ENCODE measurements at regions not wholly inside any gene's neighbourhood (a gene's known extent, or its start where the extent isn't known, plus 50 kb on each side); places are given as distances from the start of the nearest gene placed in this dataset.

DNA sequence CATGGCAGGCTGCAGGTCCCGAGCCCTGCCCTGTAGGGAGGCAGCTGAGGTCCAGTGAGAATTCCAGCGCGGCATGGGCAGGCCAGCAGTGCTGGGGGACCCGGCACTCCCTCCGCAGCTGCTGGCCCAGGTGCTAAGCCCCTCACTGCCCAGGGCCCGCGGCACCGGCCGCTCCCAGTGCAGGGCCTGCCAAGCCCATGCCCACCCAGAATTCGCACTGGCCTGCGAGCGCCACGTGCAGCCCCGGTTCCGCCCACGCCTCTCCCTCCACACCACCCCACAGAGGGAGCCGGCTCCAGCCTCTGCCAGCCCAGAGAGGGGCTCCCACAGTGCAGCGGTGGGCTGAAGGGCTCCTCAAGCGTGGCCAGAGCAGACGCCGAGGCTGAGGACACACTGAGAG, 158.5 kb upstream of the ACVR2A start:
- Mint-ChIP-seq H3K4me1 (ENCODE audit: low read depth) (no peaks in the 10 kb centered on the region), H3K36me3 (ENCODE audit: insufficient read depth) (no peaks in the 10 kb centered on the region), H3K27me3 (ENCODE audit: low read depth) (no peaks in the 10 kb centered on the region), H3K4me3 (no peak overlapping the region), H3K9me3 (no peaks in the 10 kb centered on the region)
- ATAC-seq (peak in 1 of 2 donors; percentile 30), DNase-seq (no peak)

DNA sequence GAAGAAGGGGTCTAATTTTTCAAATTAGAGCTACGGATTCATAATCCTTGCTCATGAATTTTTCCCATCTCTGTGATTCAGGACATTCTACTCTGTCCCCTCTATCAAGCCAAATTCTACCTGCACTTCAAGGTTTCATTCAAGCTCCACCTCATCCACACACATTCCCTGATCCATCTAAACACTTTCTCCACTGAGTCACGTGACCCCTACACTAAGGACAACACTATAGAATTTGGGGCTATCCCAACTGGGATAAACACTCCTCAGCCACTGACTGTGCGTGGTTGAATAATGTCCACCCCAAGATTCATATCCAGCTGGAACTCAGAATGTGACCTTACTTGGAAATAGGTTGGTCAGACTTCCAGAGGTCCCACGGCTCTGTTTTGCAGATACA, 159.9 kb upstream of the ACVR2A start:
- no peaks in the 10 kb centered on the region for H3K9me3 Mint-ChIP-seq
- no peak overlapping the region for H3K4me3 Mint-ChIP-seq
- ATAC-seq, result no peak
- no peaks in the 10 kb centered on the region for H3K36me3 Mint-ChIP-seq (ENCODE audit: insufficient read depth)
- no peaks in the 10 kb centered on the region for H3K27me3 Mint-ChIP-seq (ENCODE audit: low read depth)
- DNase-seq, result no peak
- no peaks in the 10 kb centered on the region for H3K4me1 Mint-ChIP-seq (ENCODE audit: low read depth)

DNA sequence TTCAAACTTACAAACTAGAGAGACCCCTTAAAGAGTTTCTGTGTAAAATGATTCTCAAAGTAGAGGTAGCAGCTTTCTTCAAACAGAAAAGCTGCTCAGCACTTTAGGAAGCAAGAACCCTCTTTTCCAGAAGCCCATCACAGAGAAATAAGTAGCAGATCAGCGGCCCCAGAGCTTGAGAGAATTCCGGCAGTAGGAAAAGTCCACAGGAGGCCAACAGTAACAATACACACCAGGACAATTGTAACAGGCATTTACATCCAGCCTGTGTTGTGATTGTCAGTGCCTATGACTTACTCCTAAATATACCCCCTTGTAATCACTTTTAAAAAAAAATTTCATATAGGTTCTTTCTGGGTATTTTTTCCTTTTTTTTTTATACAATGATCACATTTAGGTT, 161.4 kb upstream of the ACVR2A start:
- H3K9me3 Mint-ChIP-seq, result no peaks in the 10 kb centered on the region
- no peaks in the 10 kb centered on the region for H3K36me3 Mint-ChIP-seq (ENCODE audit: insufficient read depth)
- no peaks in the 10 kb centered on the region for H3K27me3 Mint-ChIP-seq (ENCODE audit: low read depth)
- ATAC-seq (no peak), DNase-seq (no peak)
- H3K4me3 Mint-ChIP-seq, result no peak overlapping the region
- no peaks in the 10 kb centered on the region for H3K4me1 Mint-ChIP-seq (ENCODE audit: low read depth)

DNA sequence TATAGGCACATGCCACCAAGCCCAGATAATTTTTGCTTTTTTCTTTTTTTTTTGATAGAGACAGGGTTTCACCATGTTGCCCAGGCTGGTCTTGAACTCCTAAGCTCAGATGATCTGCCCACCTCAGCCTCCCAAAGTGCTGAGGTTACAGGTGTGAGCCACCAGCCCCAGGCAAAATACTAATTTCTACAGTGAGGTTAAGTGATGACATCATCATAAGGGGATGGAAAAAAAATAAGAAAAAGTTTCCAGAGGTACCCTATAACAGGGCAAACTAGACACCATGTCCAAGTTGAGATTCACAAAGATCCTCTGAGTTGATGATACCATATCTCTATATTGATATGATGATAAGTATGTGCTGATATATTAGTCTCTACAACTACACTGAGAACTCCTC, 163.7 kb upstream of the ACVR2A start:
- ATAC-seq (no peak), DNase-seq (no peak)
- no peaks in the 10 kb centered on the region for H3K27me3 Mint-ChIP-seq (ENCODE audit: low read depth)
- H3K36me3 Mint-ChIP-seq (ENCODE audit: insufficient read depth), result no peaks in the 10 kb centered on the region
- no peak overlapping the region for H3K4me3 Mint-ChIP-seq
- H3K4me1 Mint-ChIP-seq (ENCODE audit: low read depth), result no peaks in the 10 kb centered on the region
- H3K9me3 Mint-ChIP-seq, result no peaks in the 10 kb centered on the region

DNA sequence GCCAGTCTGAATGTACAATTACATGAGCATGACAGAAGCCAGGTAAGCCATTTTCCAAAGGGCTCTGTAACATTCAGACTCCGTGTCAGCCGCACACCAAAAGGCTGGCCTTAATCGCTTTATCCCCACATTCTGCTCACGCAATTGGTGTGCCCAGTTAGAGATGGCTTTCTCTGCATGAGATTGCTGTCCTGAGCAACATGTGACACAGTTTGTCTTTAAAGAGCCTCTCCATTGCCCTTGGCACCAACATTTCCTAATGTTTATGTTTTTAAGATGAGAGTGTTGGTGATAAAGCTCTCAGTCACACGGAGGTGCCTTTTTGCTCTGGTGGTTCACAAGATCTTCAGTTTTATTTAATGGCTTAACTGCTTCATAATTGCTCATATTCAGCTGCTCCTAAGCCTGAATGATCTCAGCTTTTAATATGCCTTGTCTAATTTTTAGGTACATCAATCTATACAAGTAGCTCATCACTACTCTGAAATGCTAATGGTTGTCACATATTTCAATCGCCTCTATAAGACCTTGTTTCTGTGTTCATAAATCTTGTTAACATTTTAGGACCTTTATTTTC, 164.8 kb upstream of the ACVR2A start:
- no peak overlapping the region for H3K4me3 Mint-ChIP-seq
- no peak for ATAC-seq

GRCh38 chr2:147679191-147679954, 165.5 kb upstream of the ACVR2A start:
- DNase-seq (no peak), ATAC-seq (no peak)
- Mint-ChIP-seq H3K4me3 (no peak overlapping the region), H3K27me3 (ENCODE audit: low read depth) (no peaks in the 10 kb centered on the region), H3K36me3 (ENCODE audit: insufficient read depth) (no peaks in the 10 kb centered on the region), H3K4me1 (ENCODE audit: low read depth) (no peaks in the 10 kb centered on the region), H3K9me3 (no peaks in the 10 kb centered on the region)

More for the DNA sequence above, 164.8 kb upstream of the ACVR2A start:
- no peaks in the 10 kb centered on the region for H3K27me3 Mint-ChIP-seq (ENCODE audit: low read depth)
- H3K4me1 Mint-ChIP-seq (ENCODE audit: low read depth), result no peaks in the 10 kb centered on the region
- no peaks in the 10 kb centered on the region for H3K9me3 Mint-ChIP-seq
- no peak for DNase-seq
- no peaks in the 10 kb centered on the region for H3K36me3 Mint-ChIP-seq (ENCODE audit: insufficient read depth)

- Mint-ChIP-seq H3K4me1 (ENCODE audit: low read depth) (peaks cover 25% of the 10 kb centered on the region), H3K36me3 (ENCODE audit: insufficient read depth) (no peaks in the 10 kb centered on the region), H3K4me3 (no peak overlapping the region), H3K9me3 (no peaks in the 10 kb centered on the region), H3K27me3 (ENCODE audit: low read depth) (no peaks in the 10 kb centered on the region)
- ATAC-seq (no peak), DNase-seq (no peak)
Measured at GRCh38 chr2:147665105-147665504, 179.7 kb upstream of the ACVR2A start.

- ATAC-seq, result peak in 1 of 2 donors; percentile 30
- H3K4me1 Mint-ChIP-seq (ENCODE audit: low read depth), result peaks cover 27% of the 10 kb centered on the region
- no peaks in the 10 kb centered on the region for H3K9me3 Mint-ChIP-seq
- no peaks in the 10 kb centered on the region for H3K27me3 Mint-ChIP-seq (ENCODE audit: low read depth)
- DNase-seq, result no peak
- peak overlapping the region; percentile 64 for H3K4me3 Mint-ChIP-seq
- H3K36me3 Mint-ChIP-seq (ENCODE audit: insufficient read depth), result no peaks in the 10 kb centered on the region
Measured at GRCh38 chr2:147663962-147664361, 180.9 kb upstream of the ACVR2A start.

DNA sequence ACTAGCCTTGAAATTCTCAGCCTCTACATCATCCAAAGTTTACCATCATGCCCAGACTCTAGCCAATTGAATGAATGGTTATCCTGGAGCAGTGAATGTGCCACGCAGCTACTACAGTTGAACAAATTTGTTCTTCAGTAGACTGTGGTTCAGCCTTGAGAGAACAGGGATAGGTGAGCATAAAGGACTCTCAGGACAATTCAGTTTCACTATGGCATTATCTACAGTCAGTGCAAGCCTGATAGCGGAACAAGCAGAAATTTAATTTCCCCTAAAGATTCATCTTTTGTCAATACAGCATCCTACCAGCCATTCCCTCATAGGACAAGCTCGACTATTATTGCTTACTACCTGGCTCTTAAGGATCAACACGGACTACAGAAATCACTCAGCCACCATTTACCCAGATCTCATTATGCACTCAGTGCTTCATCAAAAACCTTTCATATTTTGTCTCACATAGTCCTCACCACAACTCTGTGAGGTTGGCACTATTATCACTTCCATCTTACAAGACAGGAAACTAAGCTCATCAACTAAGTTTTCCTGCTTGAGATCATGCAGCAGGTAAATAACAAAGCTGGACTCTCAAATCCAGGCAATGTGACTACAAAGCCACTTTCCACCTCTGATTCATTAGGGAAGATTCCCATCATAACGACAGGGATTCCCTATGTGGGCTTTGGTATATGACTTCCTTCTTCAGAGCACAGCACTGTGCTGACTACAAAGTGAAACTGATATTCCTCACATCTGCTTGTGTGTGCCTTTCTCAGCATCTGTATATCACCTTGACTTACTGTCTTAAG, 181.5 kb upstream of the ACVR2A start:
- H3K4me3 Mint-ChIP-seq, result peak overlapping the region; percentile 64
- peaks cover 27% of the 10 kb centered on the region for H3K4me1 Mint-ChIP-seq (ENCODE audit: low read depth)
- no peak for DNase-seq
- H3K27me3 Mint-ChIP-seq (ENCODE audit: low read depth), result no peaks in the 10 kb centered on the region
- peak; percentile 87 for ATAC-seq
- H3K36me3 Mint-ChIP-seq (ENCODE audit: insufficient read depth), result no peaks in the 10 kb centered on the region
- H3K9me3 Mint-ChIP-seq, result no peaks in the 10 kb centered on the region

GRCh38 chr2:147662221-147662620, 182.6 kb upstream of the ACVR2A start:
- Mint-ChIP-seq H3K36me3 (ENCODE audit: insufficient read depth) (no peaks in the 10 kb centered on the region), H3K27me3 (ENCODE audit: low read depth) (no peaks in the 10 kb centered on the region), H3K9me3 (no peaks in the 10 kb centered on the region), H3K4me3 (no peak overlapping the region), H3K4me1 (ENCODE audit: low read depth) (peaks cover 27% of the 10 kb centered on the region)
- no peak for DNase-seq
- ATAC-seq, result no peak

GRCh38 chr2:147660680-147661079, 184.1 kb upstream of the ACVR2A start:
- Mint-ChIP-seq H3K4me1 (ENCODE audit: low read depth) (peaks cover 27% of the 10 kb centered on the region), H3K4me3 (no peak overlapping the region), H3K9me3 (no peaks in the 10 kb centered on the region), H3K27me3 (ENCODE audit: low read depth) (no peaks in the 10 kb centered on the region), H3K36me3 (ENCODE audit: insufficient read depth) (no peaks in the 10 kb centered on the region)
- DNase-seq (no peak), ATAC-seq (no peak)

DNA sequence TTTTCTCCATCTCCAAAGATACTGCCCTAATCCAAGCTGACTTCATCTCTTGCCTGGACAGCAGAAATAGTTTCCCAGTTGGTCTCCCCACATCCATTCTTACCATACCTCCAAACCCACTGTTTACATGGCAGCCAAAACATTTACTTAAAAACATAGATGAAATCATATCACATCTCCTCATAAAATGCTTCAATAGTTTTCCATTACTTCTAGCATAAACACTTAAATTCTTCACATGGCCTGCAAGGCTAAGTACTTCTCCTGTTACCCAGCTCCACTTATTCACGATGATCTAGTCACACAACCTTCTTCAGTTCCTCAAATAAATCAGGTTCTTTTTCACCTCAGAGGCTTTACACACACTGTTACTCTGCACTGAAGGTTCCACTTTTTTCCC, 185.8 kb upstream of the ACVR2A start:
- peaks cover 24% of the 10 kb centered on the region for H3K4me1 Mint-ChIP-seq (ENCODE audit: low read depth)
- H3K27me3 Mint-ChIP-seq (ENCODE audit: low read depth), result no peaks in the 10 kb centered on the region
- H3K4me3 Mint-ChIP-seq, result no peak overlapping the region
- H3K36me3 Mint-ChIP-seq (ENCODE audit: insufficient read depth), result no peaks in the 10 kb centered on the region
- no peak for ATAC-seq
- no peaks in the 10 kb centered on the region for H3K9me3 Mint-ChIP-seq
- DNase-seq, result no peak

DNA sequence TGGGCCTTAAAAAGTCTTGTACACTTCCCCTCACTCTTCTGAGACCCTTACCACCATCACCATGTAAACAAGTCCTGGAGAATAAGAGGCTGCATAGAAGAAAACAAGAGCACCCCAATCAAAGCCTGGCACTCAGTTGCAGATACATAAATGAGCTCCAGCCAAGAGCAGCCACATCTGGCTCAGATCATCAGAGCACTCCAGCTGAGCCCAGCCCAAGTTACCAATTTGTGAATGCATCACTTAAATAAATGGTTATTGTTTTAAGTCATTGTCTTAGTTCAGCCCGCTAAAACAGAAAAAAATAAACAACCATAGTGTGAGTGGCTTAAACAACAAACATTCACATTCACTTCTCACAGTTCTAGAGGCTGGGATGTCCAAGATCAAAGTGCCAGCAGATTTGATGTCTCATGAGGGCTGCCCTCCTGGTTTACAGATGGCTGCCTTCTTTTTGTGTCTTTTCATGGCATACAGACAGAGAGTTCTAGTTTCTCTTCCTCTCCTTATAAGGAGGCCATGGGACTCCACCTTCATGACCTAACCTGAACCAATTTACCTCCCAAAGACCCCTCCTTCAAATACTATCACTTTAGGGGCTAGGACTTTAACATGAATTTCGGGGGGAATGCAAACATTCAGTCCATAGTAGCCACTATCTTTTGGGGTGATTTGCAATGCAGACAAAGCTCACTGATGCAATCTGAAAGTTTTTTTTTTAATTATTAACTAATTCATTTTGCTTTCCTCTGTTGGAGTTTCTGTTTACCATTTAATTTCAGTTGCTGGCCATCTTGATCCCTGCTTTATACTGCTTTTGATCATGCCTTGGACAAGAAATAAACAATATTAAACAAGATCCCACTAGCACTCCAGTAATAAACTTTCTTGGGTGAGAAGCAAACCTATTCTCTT, 187.5 kb upstream of the ACVR2A start:
- Mint-ChIP-seq H3K27me3 (ENCODE audit: low read depth) (no peaks in the 10 kb centered on the region), H3K36me3 (ENCODE audit: insufficient read depth) (no peaks in the 10 kb centered on the region), H3K4me1 (ENCODE audit: low read depth) (peaks cover 8% of the 10 kb centered on the region), H3K9me3 (no peaks in the 10 kb centered on the region), H3K4me3 (no peak overlapping the region)
- no peak for DNase-seq
- no peak for ATAC-seq

- DNase-seq (no peak), ATAC-seq (no peak)
- Mint-ChIP-seq H3K4me1 (ENCODE audit: low read depth) (peaks cover 2% of the 10 kb centered on the region), H3K36me3 (ENCODE audit: insufficient read depth) (no peaks in the 10 kb centered on the region), H3K9me3 (no peaks in the 10 kb centered on the region), H3K27me3 (ENCODE audit: low read depth) (no peaks in the 10 kb centered on the region), H3K4me3 (no peak overlapping the region)
Measured at GRCh38 chr2:147649998-147650397, 194.8 kb upstream of the ACVR2A start.
